ENCODE measurements at regions not wholly inside any gene's neighbourhood (a gene's known extent, or its start where the extent isn't known, plus 50 kb on each side); places are given as distances from the start of the nearest gene placed in this dataset.

- no peak for DNase-seq (ENCODE audit: low read depth)
- H3K4me3 ChIP-seq (ENCODE audit: low read depth, low read length), result no peak overlapping the region
- TF ChIP-seq, protein P1, sequence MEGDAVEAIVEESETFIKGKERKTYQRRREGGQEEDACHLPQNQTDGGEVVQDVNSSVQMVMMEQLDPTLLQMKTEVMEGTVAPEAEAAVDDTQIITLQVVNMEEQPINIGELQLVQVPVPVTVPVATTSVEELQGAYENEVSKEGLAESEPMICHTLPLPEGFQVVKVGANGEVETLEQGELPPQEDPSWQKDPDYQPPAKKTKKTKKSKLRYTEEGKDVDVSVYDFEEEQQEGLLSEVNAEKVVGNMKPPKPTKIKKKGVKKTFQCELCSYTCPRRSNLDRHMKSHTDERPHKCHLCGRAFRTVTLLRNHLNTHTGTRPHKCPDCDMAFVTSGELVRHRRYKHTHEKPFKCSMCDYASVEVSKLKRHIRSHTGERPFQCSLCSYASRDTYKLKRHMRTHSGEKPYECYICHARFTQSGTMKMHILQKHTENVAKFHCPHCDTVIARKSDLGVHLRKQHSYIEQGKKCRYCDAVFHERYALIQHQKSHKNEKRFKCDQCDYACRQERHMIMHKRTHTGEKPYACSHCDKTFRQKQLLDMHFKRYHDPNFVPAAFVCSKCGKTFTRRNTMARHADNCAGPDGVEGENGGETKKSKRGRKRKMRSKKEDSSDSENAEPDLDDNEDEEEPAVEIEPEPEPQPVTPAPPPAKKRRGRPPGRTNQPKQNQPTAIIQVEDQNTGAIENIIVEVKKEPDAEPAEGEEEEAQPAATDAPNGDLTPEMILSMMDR (conservative IDR thresholded peaks at IDR 0.05; ENCODE audit: low read depth, low read length), result no peak
Observed at GRCh38 chr7:24341691-24342413, 57.9 kb downstream of the NPY start.

- TF ChIP-seq, protein P1 (conservative IDR thresholded peaks at IDR 0.05; ENCODE audit: low read depth, low read length), result no peak
- no peak overlapping the region for H3K4me3 ChIP-seq (ENCODE audit: low read depth, low read length)
- DNase-seq (ENCODE audit: low read depth), result no peak
Observed at GRCh38 chr7:24343614-24344013, 59.6 kb downstream of the NPY start.

DNA sequence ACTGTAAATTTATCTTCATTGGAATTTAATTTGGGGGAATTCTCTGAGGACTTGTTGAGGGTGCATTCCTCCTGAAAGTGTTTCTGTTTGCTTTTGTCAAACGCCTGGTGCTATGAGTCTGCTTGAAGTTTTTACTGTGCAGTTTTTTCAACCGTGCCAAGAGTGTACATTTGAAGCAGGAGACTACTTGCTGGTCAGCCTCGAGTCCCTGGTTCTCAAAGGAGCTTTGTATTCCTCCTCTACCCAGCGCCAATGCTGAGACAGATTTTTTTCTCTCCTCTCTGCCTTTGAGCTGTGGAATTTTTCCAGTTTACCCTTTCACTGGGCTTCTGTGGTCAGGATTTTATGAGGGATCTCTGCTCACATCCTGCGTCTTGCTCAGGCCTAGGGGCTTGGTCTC lies 62.1 kb downstream of the NPY start:
- no peak overlapping the region for H3K4me3 ChIP-seq (ENCODE audit: low read depth, low read length)
- DNase-seq (ENCODE audit: low read depth), result no peak
- TF ChIP-seq, protein P1 (conservative IDR thresholded peaks at IDR 0.05; ENCODE audit: low read depth, low read length), result no peak

- TF ChIP-seq, protein P1 (conservative IDR thresholded peaks at IDR 0.05; ENCODE audit: low read depth, low read length), result no peak
- no peak for DNase-seq (ENCODE audit: low read depth)
- no peak overlapping the region for H3K4me3 ChIP-seq (ENCODE audit: low read depth, low read length)
Observed at GRCh38 chr7:24346716-24347115, 62.7 kb downstream of the NPY start.

GRCh38 chr7:24349339-24349738 lies 65.3 kb downstream of the NPY start:
- DNase-seq (ENCODE audit: low read depth), result no peak
- TF ChIP-seq, protein P1 (conservative IDR thresholded peaks at IDR 0.05; ENCODE audit: low read depth, low read length), result no peak

DNA sequence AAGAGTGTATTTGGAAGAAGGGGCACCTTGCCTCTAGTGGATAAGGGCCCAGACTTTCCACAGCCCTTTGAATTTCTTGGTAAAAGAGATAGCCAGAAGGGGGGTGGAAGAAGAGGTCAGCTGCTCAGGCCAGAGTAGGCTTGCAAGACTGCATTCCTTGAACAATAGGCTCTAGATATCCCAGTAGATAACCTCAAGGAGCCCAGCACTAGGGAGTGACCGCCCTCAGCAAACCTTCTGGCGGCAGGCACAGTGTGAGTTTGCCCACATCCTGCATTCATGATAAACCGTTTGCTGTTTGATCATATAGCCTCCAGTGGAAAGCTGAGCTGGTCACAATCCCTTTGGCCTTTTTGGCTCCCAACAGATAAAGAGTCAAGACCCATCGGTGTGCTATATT lies 70.5 kb downstream of the NPY start:
- TF ChIP-seq, protein P1 (conservative IDR thresholded peaks at IDR 0.05; ENCODE audit: low read depth, low read length), result no peak
- DNase-seq (ENCODE audit: low read depth), result no peak
- H3K4me3 ChIP-seq (ENCODE audit: low read depth, low read length), result no peak overlapping the region

More at GRCh38 chr7:24349339-24349738, 65.3 kb downstream of the NPY start:
- H3K4me3 ChIP-seq (ENCODE audit: low read depth, low read length), result no peak overlapping the region
